Thyroid gland (tissue), 4 donors: ENCODE measurements at regions not wholly inside any gene's neighbourhood (a gene's known extent, or its start where the extent isn't known, plus 50 kb on each side); places are given as distances from the start of the nearest gene placed in this dataset.

Experiments
- DNase-seq, 2 donors: peaks; one replicate each; pipeline ENCODE4 v3.0.0-alpha.2; 2019
- H3K27ac ChIP-seq, 3 donors: fragments of 200-600 bp; sonication (generic); 1 replicate in 2 of 3; 2 replicates in 1 of 3; pipeline ENCODE4 v1.5.1; 2016 to 2019; ENCODE audit warnings: mild to moderate bottlenecking in 1 of 3, moderate library complexity in 1 of 3
- H3K27me3 ChIP-seq: fragments of 200-600 bp; sonication (generic); one replicate; pipeline ENCODE4 v1.5.1; 2019
- H3K36me3 ChIP-seq, 2 donors: fragments of 200-600 bp; sonication (generic); one replicate each; pipeline ENCODE4 v1.5.1; 2016 to 2019
- H3K4me1 ChIP-seq, 2 donors: fragments of 200-600 bp; sonication (generic); one replicate each; pipeline ENCODE4 v1.5.1; 2017 to 2019
- H3K4me3 ChIP-seq, 3 donors: fragments of 200-600 bp; sonication (generic); replicated peaks in 1 of 3; 1 replicate in 2 of 3; 2 replicates in 1 of 3; pipeline ENCODE4 v1.5.1; 2016; ENCODE audit warnings: mild to moderate bottlenecking in 1 of 3
- H3K9me3 ChIP-seq: fragments of 200-600 bp; sonication (generic); one replicate; pipeline ENCODE4 v1.5.1; 2017
- CTCF ChIP-seq, 6 experiments: fragments of 200-600 bp in 3 of 6; fragments of 450-650 bp in 3 of 6; sonication (generic) in 3 of 6; IDR thresholded peaks; one replicate each; pipeline ENCODE4 v1.5.1; 2016 to 2019; ENCODE audit warnings: antibody characterized with exemption in 6 of 6, mild to moderate bottlenecking in 2 of 6, inconsistent platforms in 1 of 6, moderate library complexity in 1 of 6
- POLR2A ChIP-seq, 2 donors: fragments of 450-650 bp; IDR thresholded peaks; one replicate each; pipeline ENCODE4 v1.6.1; 2017; ENCODE audit warnings: antibody characterized with exemption in 2 of 2, mild to moderate bottlenecking in 2 of 2, moderate library complexity in 1 of 2
- WGBS, 2 donors: methylation state at CpG; one replicate each; pipeline ENCODE4 v1.1.5; 2017; 5-methylcytosine and 5-hydroxymethylcytosine counted together
- intact Hi-C: fragments of 100-400 bp; cut with DNase I; formaldehyde crosslinking; loops from one replicate; pipeline ENCODE4 v1.15.1; 2023

- DNase-seq: no peak
- Histone ChIP-seq H3K27me3 (no peaks in the 10 kb centered on the region), H3K4me1 (no peaks in the 10 kb centered on the region), H3K9me3 (no peaks in the 10 kb centered on the region), H3K27ac (no peak overlapping the region), H3K36me3 (no peaks in the 10 kb centered on the region), H3K4me3 (no peak overlapping the region)
- WGBS, 2 donors: 75 to 80% methylated on average over 1 of the region's 1 CpG
- TF ChIP-seq POLR2A (IDR thresholded peaks at IDR 0.05): no peak
- TF ChIP-seq CTCF (IDR thresholded peaks at IDR 0.05): no peak
- intact Hi-C loops: no loop called here
These were observed 492.0 kb downstream of the FGF9 start for GRCh38 chr13:22162889-22163288.

- Histone ChIP-seq H3K36me3 (no peaks in the 10 kb centered on the region), H3K27ac (no peak overlapping the region), H3K27me3 (no peaks in the 10 kb centered on the region), H3K4me1 (no peaks in the 10 kb centered on the region), H3K9me3 (no peaks in the 10 kb centered on the region), H3K4me3 (no peak overlapping the region)
- intact Hi-C loops: no loop called here
- no peak for DNase-seq
- WGBS, 2 donors: 74 to 75% methylated on average over 11 of the region's 11 CpGs
- TF ChIP-seq CTCF (IDR thresholded peaks at IDR 0.05) (no peak), POLR2A (IDR thresholded peaks at IDR 0.05) (no peak)
These were observed 497.7 kb downstream of the FGF9 start for GRCh38 chr13:22168437-22169190.

GRCh38 chr13:22169473-22169872, 498.6 kb downstream of the FGF9 start:
- TF ChIP-seq CTCF (IDR thresholded peaks at IDR 0.05): no peak
- intact Hi-C loops: no loop called here
- Histone ChIP-seq H3K4me1 (no peaks in the 10 kb centered on the region), H3K4me3 (no peak overlapping the region), H3K36me3 (no peaks in the 10 kb centered on the region), H3K27me3 (no peaks in the 10 kb centered on the region), H3K27ac (no peak overlapping the region), H3K9me3 (no peaks in the 10 kb centered on the region)
- DNase-seq: no peak
- WGBS, 2 donors: 50 to 60% methylated on average over 2 of the region's 2 CpGs

- no peaks in the 10 kb centered on the region for H3K27me3 ChIP-seq
- no peaks in the 10 kb centered on the region for H3K4me1 ChIP-seq
- intact Hi-C loops: no loop called here
- 89 to 90% methylated on average over 2 of the region's 2 CpGs for WGBS, 2 donors
- no peak for DNase-seq
- H3K4me3 ChIP-seq: no peak overlapping the region
- no peaks in the 10 kb centered on the region for H3K36me3 ChIP-seq
- TF ChIP-seq POLR2A (IDR thresholded peaks at IDR 0.05) (no peak), CTCF (IDR thresholded peaks at IDR 0.05) (no peak)
- H3K27ac ChIP-seq: no peak overlapping the region
- no peaks in the 10 kb centered on the region for H3K9me3 ChIP-seq
These were observed 502.7 kb downstream of the FGF9 start for GRCh38 chr13:22173610-22174009.

GRCh38 chr13:22175241-22175640, 504.4 kb downstream of the FGF9 start:
- intact Hi-C loops: no loop called here
- Histone ChIP-seq H3K9me3 (no peaks in the 10 kb centered on the region), H3K36me3 (no peaks in the 10 kb centered on the region), H3K27ac (no peak overlapping the region), H3K27me3 (no peaks in the 10 kb centered on the region), H3K4me1 (no peaks in the 10 kb centered on the region), H3K4me3 (no peak overlapping the region)
- WGBS, 2 donors: 52 to 61% methylated on average over 8 of the region's 8 CpGs
- TF ChIP-seq CTCF (IDR thresholded peaks at IDR 0.05) (no peak), POLR2A (IDR thresholded peaks at IDR 0.05) (no peak)
- no peak for DNase-seq
